GM19351 (cell line): ENCODE measurements at regions not wholly inside any gene's neighbourhood (a gene's known extent, or its start where the extent isn't known, plus 50 kb on each side); places are given as distances from the start of the nearest gene placed in this dataset.

ENCODE experiments used
- ATAC-seq: cut with Tn5 transposase; IDR thresholded peaks from one replicate; pipeline ENCODE4 v1.9.1; 2021; ENCODE audit warnings: mild to moderate bottlenecking, moderate library complexity; ENCODE audit not compliant: unreplicated experiment

DNA sequence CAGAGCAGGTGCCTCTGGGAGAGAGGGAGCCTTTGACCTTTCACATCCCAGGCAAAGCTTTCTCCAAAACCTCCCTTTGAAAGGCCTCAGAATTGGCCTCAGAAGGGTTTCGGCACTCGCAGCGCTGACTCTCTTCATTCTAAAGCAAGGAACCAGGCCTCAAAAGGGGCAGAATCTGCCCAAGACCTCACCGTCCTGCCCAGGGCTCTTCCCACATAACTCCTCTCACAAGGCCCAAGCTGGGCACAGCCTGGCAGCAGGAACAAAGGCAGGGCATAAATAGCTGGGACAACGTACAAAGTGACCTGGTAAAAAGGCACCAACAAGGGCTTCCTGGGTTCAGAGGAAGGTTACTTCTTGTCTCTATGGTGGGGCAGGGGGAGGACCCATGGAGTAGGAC is 166.3 kb upstream of the FSTL4 start:
- no peak for ATAC-seq

DNA sequence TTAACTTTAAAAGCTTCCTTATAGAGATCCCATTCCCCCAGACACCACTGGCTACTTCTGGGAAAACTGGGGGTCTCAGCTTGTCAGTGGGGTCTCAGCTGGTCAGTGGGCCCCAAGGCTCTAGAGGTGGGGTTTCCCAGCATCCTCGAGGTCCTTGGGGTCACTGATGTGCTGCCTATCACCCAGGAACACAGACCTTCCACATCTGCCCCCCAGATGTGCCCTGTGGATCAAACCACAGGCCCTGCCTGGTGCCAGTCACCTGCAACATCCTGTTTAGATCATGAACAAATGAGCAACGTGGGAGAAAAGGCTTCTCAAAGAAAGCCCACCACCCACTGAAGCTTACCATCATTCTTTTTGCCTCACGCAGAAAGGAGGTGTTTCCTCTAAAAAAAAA is 165.6 kb upstream of the FSTL4 start:
- ATAC-seq: no peak

DNA sequence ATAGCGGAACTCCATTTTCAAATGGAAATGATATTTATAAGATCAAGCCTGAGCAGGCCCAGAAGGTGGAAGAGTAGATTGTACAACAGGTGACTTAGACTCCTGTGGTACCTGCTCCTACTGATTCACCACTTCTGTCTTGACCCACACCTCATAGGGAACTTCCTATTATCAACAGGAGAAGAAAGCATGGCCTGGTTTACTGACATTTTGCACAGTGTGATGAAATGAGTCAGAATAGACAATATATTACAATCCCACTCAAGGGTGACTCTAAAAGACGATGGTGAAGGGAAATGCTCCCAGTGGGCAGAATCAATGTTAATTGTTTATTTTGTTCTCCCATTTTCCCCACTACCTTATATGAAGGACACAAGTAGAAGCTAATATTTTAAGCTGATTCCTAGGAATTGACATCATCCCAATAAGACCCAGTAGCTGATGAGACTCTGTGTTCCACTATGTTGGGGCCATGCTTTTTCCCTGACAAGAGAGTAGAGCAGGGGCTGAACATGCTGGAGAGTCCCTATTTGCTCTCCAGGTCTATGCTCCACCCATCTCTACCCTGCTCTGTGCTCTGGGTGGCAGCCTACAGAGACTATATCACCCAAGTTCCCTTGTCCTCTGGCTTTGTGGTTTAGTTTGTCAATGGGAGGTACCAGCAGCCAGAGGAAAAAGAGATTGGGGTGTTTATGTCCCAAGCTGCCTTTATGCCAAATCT is 163.4 kb upstream of the FSTL4 start:
- ATAC-seq: no peak

DNA sequence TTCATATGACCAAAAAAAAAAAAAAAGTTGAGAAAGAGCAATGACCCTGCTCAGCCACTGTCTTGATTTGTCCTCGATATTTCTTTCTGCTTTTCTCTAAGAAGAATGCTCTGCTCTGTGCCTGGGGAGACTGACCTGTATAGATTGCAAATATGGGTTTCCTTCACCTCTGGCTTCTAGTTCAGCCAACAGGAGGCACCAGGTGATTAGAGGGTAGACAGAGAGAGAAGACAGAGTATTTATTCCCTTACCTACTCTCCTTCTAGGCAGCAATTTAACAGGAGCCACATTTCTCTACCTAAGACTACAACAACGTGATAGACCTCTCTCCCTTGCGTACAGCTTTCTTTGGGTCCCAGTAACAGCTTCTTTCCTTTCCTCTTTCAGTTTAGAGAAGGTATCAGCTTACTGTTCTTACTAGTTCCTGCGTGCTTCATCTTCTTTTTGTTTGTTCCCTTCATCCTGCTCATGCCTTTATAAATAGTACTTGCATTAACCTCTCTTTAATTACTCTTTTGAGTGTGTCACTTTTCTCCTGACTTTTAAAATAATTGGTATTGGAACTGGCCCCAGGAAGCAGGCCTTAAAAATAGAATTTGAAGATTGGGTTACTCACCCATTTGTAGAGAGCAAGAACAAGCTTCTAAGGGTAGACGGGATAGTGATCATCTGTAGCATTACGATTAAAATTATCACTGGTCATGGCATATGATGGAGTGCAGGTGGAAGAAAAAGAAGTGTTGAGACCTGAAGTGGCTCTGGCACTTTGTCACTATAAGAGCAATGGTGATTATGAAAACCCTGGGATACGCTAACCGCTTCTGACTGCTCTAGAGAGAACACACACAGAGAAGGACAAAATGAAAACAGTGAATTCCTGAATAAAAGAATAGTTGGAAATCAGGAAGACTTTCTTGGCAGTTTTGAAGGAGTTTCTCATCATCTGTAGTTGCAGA is 161.2 kb upstream of the FSTL4 start:
- no peak for ATAC-seq

DNA sequence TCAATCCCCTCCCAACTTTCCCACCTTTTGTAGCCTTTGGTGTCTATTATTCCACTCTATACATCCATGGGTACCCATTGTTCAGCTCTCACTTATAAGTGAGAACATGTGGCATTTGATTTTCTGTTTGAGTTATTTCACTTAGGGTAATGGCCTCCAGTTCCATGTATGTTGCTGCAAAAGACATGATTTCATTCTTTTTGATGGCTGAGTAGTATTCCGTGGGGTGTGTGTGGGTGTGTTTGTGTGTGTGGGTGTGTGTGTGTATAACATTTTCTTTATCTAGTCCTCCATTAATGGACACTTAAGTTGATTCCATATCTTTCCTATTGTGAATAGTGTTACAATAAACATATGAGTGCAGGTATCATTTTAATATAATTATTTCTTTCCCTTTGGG is 157.5 kb upstream of the FSTL4 start:
- ATAC-seq: no peak

DNA sequence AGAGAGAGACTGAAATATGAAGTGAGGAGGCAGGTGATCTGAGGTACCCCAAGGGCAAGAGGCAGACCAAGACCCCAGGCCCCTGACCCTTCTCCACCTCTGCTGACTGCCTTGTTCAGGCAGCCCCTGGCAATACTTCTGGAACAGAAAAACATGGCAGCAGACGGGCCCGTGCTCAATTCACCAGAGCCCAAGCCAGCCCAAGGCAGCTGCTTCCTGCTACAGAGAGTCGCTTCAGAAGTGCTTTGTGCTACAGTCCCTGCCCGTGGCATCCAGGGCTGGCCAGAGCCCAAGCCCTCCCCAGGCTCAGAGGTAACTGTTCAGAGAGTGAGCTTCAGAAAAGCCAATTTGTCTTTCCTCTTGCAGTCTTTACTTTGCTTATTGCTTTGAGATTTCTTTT is 151.4 kb upstream of the FSTL4 start:
- no peak for ATAC-seq

DNA sequence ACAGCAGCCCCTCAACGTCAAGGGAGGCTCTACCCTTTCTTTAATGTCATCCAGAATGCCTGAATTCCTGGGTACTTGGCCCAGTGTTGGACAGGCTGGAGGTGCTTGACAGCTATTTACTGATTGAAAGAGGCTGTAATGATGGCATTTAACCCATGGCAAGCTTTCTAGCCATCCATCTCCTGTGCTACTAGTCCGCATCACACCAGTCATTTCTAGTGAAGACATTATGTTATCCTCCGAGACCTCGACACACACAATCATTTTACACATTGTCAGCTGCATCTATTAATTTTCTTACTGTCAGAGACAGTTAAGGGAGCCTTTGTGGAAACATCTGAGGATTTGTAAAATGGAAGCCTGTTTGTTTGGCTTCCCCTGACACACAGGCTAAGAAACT is 149.3 kb upstream of the FSTL4 start:
- ATAC-seq: no peak

DNA sequence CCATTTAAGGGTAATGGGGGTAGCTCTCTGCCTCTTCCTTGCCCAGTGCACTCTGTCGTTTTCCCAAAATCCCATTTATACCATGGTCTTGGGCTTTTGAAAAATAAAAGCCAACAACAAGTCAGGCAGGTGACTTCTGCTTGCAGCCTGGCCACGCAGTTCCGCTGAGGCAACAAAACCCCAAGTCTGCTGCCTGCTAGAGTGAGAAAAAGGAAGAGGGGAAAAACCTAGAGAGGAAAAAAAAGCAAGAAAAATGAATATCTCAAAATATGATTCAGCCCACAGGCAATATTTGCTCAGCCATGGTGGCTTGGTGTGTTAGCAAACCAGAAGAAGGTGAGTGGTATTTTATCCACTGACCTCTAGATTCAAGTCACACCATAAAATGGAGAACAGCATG is 148.2 kb upstream of the FSTL4 start:
- no peak for ATAC-seq

DNA sequence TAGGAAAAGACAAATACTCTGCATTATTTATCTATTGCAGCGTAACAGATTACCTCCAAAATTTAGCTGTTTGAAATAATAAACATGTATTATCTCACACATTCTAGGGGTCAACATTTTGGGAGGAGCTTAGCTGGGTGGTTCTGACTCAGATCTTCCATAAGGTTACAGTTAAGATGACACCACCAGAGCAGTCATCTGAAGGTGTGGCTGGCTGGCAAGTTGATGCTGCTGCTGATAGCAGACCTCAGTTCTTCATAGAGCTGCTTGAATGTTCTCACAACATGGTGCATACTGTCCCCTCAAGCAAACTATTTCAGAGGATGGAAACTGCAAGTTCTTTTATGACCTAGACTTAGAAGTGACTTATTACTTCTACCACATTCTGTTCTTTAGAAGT is 146.3 kb upstream of the FSTL4 start:
- no peak for ATAC-seq

DNA sequence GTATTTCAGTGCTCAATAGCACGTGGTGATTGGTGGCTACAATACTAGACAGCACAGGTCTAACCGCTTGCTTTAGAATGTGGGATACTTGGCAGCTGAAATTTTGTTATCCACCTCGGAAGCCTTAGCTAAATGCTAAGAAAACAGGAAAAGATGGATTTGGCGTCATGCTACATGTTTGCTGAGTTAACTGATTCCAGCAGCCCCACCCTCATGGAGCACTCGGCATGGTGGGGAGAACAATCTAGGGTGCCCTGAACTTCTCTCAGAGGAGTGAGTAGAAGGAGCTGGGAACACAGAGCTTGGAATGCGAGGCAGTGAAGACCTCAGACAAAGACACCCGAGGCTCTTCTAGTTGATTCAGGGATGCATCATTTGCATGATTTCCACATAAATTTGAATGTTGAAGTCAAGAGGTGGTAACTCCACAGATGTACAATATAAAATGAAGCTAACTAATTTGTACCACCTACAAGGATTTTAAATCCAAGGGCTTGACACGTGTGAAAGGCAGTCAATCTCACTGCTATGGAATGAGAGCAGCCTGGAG is 145.1 kb upstream of the FSTL4 start:
- no peak for ATAC-seq

DNA sequence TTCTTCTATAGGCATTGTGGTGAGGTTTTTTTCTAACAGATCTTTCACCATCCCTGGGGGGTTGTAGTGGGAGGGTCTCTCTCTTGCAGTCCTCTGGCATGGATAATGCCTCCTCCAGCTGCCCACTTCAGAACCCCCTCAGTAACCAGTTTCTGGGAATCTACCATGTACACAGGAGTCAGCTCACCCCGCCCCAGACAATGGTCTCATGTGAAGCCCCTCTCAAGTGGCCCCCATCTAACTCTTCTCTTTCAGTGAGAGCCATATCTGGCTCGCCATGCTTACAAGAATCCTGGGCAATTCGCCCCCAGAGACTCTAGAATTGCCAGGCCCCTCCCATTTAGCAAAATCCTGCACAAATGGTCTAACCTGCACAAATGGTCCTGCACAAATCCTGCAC is 144.4 kb upstream of the FSTL4 start:
- ATAC-seq: no peak

DNA sequence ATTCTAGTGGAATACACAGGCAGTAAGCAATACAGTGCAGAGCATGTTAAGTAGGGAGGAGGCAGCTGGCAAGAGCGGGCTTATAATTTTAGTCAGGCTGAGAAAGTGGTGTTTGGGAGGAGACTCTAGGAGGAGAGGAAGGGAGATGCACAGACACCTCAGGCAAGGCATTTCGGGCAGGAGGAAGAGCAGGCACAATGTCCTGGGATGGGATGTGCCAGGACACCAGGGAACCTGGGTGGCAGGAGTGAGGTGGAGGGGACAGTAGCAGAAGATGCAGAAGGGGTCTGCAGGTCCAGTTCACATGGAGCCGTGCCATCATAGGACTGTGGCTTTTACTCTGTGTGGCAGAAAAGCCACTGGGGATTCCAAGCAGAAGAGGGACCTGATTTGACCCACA is 143.7 kb upstream of the FSTL4 start:
- no peak for ATAC-seq

DNA sequence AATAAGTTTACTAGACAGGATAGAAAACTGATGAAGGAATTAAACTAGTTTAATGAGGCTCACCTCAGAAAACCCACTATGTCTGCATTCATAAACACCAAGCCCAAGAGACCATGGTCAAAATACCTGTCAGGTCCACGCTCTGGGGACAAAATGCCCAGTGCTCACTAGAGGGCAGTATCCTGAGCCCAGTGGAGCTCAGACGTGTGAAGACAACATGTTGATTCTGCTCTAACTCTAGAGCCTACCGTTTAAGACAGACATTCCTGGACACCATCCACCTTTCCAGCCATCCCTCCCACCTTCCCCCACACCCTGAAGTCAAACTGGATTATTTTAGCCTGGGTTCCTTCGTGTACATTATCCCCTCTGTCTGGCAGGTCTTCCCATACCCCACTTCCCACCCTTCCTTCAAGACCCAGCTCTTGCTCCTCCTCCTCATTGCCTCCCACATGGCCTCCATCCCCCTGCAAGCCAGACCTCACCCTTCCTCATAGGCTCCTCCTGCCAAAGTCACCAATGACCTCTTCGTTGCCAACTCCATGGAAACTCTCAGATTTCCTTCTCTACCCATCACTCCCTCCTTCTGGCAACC is 142.3 kb upstream of the FSTL4 start:
- ATAC-seq: no peak

DNA sequence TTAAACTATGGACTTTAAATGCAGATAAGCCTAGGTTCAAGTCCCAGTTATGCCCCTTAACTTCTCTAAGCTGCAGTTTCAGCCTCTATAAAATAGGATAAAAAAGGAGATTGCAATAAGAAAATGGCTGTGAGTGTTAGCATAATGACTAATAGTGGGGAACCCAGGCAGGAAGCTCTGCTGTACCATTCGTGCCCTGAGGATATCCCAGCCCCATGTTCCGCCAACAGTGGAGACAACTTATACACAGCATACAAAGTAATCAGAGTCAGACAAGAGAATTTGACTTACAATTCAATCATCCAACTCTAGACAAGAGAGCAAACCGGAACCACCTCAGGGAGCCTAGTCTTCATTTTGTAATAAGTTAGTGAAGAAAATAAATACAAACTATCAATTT is 141.5 kb upstream of the FSTL4 start:
- no peak for ATAC-seq

DNA sequence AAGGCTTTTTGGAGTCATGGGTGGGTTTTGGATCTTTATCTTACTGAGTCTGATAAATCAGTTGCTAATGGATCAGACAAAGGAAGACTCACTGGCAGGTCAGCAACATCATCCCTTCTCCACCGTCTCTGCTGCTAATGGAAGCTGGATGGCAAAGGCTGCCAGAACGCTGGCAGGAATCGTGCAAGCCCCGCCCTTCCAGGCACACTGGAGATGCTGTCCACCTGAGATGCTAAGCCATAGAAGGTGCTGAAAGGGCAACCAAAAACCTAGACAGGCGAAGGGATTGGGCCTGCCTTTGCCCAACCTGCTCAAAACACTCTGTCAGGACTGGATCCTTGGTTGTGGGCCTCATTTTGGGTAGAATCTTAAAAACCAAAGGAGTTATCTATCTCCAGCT is 139.5 kb upstream of the FSTL4 start:
- no peak for ATAC-seq

DNA sequence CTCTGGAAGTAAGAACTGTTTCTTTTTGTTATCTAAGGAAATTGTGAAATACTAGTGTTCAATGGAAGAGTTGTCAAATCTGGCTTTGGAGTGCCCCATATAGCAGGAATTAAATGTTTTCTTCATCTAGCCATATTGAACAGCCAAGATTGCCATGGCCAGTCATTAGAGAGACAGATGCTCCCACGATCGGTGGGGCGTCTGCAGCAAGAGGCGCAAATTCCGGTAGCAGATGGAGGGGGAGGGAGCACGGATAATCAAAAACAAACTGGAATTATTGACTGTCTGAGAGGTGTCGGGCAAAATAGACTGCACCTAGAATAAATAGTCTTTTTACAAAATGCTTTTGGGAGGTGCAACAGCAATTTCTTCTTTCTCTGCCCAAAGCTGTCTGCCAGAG is 139.1 kb upstream of the FSTL4 start:
- ATAC-seq: no peak

DNA sequence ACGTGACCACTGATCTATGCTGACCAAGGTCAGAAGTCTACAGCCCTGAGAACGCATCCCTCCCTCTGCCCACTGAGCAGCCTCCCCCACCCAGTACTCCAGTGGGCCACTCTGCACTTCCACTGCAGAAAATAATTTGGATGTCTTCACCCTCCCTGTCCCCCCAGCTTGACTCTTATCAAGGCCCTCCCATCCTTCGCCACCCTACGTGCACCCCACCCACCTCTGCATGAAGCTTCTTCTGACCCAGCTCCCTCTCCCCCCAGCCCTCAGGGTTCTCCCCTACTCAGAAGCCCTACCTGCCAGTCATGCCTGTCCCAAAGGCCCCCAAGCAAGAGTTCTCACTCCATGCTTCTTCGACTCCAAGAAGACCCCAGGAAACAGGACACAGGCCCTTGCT is 138.5 kb upstream of the FSTL4 start:
- ATAC-seq: no peak

DNA sequence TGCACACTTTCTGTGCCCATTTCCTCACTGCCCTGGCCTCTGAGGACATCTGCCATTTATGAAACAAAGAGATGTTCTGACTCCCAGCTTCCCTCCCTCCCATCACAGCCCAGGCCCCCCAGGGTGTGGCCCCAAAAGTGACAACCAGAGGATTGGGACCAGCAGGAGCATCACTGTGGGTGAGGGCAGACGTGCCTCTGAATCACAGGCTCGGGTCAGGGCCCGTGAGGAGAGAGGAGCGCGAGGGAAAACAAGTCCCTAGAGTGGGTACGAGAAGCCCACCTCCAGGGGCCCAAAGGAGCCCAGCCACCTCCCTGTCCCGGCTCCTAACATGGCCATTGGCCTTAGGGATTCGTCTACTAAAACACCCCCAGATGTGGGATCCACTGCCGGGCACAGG is 138.0 kb upstream of the FSTL4 start:
- no peak for ATAC-seq

DNA sequence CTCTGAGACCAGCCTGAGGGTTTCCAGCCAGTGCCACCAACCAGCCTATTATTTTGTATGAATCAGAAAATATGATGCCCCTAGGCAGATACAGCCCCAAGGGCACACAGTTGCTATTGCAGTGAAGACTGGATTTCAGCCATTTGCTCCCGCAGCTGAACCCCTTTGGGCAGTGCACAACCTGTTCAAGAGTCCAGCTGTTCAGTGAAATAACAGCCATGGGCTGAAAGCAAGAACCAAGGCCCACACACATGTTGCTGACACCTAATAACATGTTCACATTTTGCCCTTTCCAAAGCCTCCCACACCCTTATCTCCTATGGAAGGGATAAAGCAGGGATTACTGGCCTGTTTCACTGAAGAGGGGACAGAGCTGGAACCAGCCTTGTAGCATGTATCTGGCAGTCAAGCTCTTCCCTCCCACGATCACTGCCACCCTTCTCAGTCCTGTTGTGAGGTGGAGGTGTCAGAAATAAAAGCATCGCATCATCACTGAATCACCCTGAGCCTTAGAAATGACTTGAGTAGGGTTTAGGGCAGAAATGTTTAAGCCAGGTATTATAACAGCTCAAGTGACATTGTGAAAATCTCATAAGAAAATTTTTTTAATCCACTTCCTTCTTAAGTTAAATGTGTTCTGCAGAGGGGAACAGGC is 137.1 kb upstream of the FSTL4 start:
- no peak for ATAC-seq

DNA sequence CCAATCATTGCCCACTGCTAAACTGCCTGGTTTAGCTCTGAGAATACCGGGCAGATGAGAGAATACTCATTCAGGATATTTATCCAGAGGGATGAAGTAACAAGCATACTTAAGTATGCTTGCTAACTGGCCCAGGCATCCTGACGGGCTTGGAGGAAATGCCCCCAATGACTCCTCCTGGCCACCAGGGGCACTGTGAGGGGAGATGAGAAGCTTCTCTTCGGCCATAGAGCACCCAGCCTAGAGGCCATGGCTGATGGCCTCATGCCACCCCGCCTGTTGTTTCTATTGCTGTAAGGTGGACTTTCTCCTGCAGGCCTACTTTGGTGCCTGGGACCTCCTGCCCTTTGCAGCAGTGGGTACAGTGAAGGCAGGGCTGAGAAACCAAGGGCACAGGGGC is 134.5 kb upstream of the FSTL4 start:
- ATAC-seq: no peak

DNA sequence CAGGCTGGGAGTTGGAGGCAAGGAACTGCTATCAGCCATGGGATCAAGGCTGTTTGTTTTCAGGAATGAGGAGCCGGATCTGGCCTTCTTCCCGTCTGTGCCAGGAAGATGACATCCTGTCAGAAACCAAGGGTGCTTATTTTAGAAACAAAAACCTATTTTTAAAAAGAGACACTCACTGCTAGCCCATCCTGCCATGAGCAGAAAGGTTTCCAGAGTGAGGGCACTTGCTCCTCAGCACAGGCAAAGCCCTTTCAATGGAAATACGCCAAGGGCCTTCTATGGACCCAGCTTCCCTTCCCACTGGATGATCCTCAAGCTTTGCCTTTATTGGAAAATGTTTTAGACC is 132.6 kb upstream of the FSTL4 start:
- no peak for ATAC-seq
